Spleen (tissue), 11 donors: ENCODE measurements at regions not wholly inside any gene's neighbourhood (a gene's known extent, or its start where the extent isn't known, plus 50 kb on each side); places are given as distances from the start of the nearest gene placed in this dataset.

Experiments used
- DNase-seq: peaks from one replicate; pipeline ENCODE4 v3.0.0-alpha.2; 2020
- H3K27ac ChIP-seq, 8 donors: fragments of 200-600 bp; sonication (generic) in 7 of 8; 1 replicate in 4 of 8; 2 replicates in 4 of 8; pipeline versions ENCODE4 v1.5.0 to v1.8.0; 2016 to 2021; ENCODE audit warnings: inconsistent platforms in 4 of 8, mild to moderate bottlenecking in 4 of 8, moderate library complexity in 1 of 8
- H3K27me3 ChIP-seq, 7 donors: fragments of 200-600 bp; sonication (generic) in 6 of 7; replicated peaks in 1 of 7; 1 replicate in 4 of 7; 2 replicates in 3 of 7; pipeline versions ENCODE4 v1.5.0 to v1.8.0; 2016 to 2021; ENCODE audit warnings: inconsistent platforms in 3 of 7, mild to moderate bottlenecking in 1 of 7
- H3K36me3 ChIP-seq, 6 donors: fragments of 200-600 bp; sonication (generic) in 5 of 6; 1 replicate in 4 of 6; 2 replicates in 2 of 6; pipeline versions ENCODE4 v1.5.0 to v1.8.0; 2016 to 2021; ENCODE audit warnings: inconsistent platforms in 2 of 6
- H3K4me1 ChIP-seq, 6 donors: fragments of 200-600 bp; sonication (generic) in 5 of 6; 1 replicate in 3 of 6; 2 replicates in 3 of 6; pipeline versions ENCODE4 v1.5.0 to v1.8.0; 2016 to 2021; ENCODE audit warnings: inconsistent platforms in 3 of 6
- H3K4me3 ChIP-seq, 8 donors: fragments of 200-600 bp; sonication (generic) in 7 of 8; 1 replicate in 4 of 8; 2 replicates in 4 of 8; pipeline versions ENCODE4 v1.5.0 to v1.8.0; 2016 to 2021; ENCODE audit warnings: inconsistent platforms in 4 of 8, mild to moderate bottlenecking in 4 of 8, moderate library complexity in 2 of 8
- H3K9me3 ChIP-seq, 8 donors: fragments of 200-600 bp; sonication (generic) in 7 of 8; 1 replicate in 4 of 8; 2 replicates in 4 of 8; pipeline versions ENCODE4 v1.5.0 to v1.8.0; 2016 to 2021; ENCODE audit warnings: inconsistent platforms in 4 of 8
- POLR2A ChIP-seq, 3 donors: fragments of 450-650 bp; IDR thresholded peaks; one replicate each; pipeline ENCODE4 v1.5.1; 2017; ENCODE audit warnings: antibody characterized with exemption in 3 of 3, mild to moderate bottlenecking in 1 of 3
- POLR2AphosphoS5 ChIP-seq, 3 donors: sonication (generic); formaldehyde crosslinking; IDR thresholded peaks; one replicate each; pipeline ENCODE4 v1.5.1; 2017; ENCODE audit warnings: antibody characterized with exemption in 3 of 3
- WGBS, 5 donors: extraction: QIAGEN DNeasy Blood & Tissue Kit in 3 of 5; methylation state at CpG; one replicate each; pipeline versions ENCODE4 v1.1.5 to v1.1.7; 2013 to 2018; 5-methylcytosine and 5-hydroxymethylcytosine counted together
- intact Hi-C: fragments of 100-400 bp; cut with DNase I; formaldehyde crosslinking; loops from one replicate; pipeline ENCODE4 v1.15.0; 2023; ENCODE audit warnings: low total_unique reads
- TF ChIP-seq, protein P1 (sequence below), 11 experiments: fragments of 200-600 bp in 7 of 11; fragments of 450-650 bp in 4 of 11; sonication (generic) in 4 of 11; IDR thresholded peaks in 8 of 11; conservative IDR thresholded peaks in 3 of 11; 1 replicate in 7 of 11; 2 replicates in 4 of 11; pipeline versions ENCODE4 v1.4.0 to v1.8.0; 2016 to 2021; ENCODE audit warnings: antibody characterized with exemption in 11 of 11, inconsistent platforms in 4 of 11, mild to moderate bottlenecking in 1 of 11
- donor health status: healthy with polysubstance abuse.
- donor health status: DM: no; HTN: no; CAD: no; lungs with moderate emphysema.
- donor health status: DM: no; HTN: no; CAD: no.
- donor health status: Bipolar disorder and iron deficiency.
- donor health status: healthy.
- donor health status: DM: no; HTN: no; CAD: no.
- donor health status: DM: yes; HTN: yes; CAD: no.

DNA sequence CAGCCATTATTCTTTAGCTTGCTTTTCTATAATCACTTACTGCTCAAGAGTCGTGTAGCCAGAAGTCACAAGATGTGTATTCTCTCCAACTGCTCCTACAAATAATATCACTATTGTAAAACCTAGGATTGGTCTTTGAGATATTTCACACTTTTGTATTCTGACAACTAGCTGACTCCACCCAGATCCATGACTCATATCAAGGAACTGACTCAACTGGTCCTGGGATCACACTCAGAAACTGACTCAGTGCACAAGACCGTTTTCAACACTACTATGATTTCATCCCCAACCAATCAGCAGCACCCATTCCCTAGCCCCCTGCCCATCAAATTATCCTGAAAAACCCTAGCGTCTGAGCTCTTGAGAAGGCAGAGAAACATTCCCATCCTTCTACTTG lies 56.5 kb upstream of the ORC5 start:
- Histone ChIP-seq H3K36me3 (no peaks in the 10 kb centered on the region), H3K27me3 (peaks cover 0 to 3% (median 0%) of the 10 kb centered on the region in 7 donors), H3K27ac (no peak overlapping the region), H3K9me3 (peaks cover 0 to 30% (median 22%) of the 10 kb centered on the region in 8 donors), H3K4me3 (no peak overlapping the region), H3K4me1 (no peaks in the 10 kb centered on the region)
- no peak for DNase-seq
- WGBS, 5 donors: 69 to 82% (median 78%) methylated on average over 3 of the region's 3 CpGs
- TF ChIP-seq POLR2A (IDR thresholded peaks at IDR 0.05) (no peak), POLR2AphosphoS5 (IDR thresholded peaks at IDR 0.05) (no peak)
- TF ChIP-seq, protein P1, sequence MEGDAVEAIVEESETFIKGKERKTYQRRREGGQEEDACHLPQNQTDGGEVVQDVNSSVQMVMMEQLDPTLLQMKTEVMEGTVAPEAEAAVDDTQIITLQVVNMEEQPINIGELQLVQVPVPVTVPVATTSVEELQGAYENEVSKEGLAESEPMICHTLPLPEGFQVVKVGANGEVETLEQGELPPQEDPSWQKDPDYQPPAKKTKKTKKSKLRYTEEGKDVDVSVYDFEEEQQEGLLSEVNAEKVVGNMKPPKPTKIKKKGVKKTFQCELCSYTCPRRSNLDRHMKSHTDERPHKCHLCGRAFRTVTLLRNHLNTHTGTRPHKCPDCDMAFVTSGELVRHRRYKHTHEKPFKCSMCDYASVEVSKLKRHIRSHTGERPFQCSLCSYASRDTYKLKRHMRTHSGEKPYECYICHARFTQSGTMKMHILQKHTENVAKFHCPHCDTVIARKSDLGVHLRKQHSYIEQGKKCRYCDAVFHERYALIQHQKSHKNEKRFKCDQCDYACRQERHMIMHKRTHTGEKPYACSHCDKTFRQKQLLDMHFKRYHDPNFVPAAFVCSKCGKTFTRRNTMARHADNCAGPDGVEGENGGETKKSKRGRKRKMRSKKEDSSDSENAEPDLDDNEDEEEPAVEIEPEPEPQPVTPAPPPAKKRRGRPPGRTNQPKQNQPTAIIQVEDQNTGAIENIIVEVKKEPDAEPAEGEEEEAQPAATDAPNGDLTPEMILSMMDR (IDR thresholded peaks at IDR 0.05 in 8 of 11, conservative IDR thresholded peaks at IDR 0.05 in 3 of 11): no peak
- intact Hi-C loops: no loop called here

DNA sequence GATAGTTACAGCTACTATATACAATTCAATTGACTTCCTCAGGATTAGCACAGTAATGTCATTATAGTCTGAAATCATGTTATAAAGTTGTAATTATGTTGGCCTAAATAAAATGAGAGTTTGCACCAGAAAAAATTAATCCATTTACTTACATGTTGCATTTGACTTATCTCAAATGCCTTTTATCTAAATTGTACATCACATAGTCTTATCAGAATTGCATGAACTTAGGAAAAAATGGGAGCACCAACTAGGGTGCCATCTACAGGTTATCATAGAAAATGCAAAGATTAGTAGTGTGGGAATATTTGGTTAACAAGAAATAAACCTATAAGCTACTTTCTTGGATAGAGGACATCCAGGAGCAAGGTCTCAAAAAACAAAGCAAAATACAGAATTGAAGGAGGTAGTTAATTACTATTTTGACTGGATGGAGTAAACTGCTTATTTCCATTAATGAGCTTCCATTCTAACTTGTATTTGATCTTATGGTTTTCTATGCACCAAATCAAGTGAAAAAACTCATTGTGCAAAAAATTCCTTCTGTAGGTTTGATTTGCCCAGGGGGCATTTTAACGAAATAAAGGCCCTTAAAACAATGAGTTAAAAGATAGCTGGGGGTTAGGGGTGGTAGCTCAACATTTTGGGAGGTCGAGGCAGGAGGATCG lies 60.0 kb upstream of the ORC5 start:
- no peak for DNase-seq
- Histone ChIP-seq H3K36me3 (no peaks in the 10 kb centered on the region), H3K27me3 (peaks cover 0 to 17% (median 0%) of the 10 kb centered on the region in 7 donors), H3K4me1 (no peaks in the 10 kb centered on the region), H3K27ac (no peak overlapping the region), H3K9me3 (peaks cover 0 to 24% (median 18%) of the 10 kb centered on the region in 8 donors), H3K4me3 (no peak overlapping the region)
- 46 to 60% (median 54%) methylated on average over 3 of the region's 3 CpGs for WGBS, 5 donors
- intact Hi-C loops: no loop called here
- TF ChIP-seq POLR2AphosphoS5 (IDR thresholded peaks at IDR 0.05): no peak
- TF ChIP-seq, protein P1 (IDR thresholded peaks at IDR 0.05 in 8 of 11, conservative IDR thresholded peaks at IDR 0.05 in 3 of 11): peak in 7 of 11 experiments; percentile 6 to 37 (median 20)
- no peak for TF ChIP-seq POLR2A (IDR thresholded peaks at IDR 0.05)

DNA sequence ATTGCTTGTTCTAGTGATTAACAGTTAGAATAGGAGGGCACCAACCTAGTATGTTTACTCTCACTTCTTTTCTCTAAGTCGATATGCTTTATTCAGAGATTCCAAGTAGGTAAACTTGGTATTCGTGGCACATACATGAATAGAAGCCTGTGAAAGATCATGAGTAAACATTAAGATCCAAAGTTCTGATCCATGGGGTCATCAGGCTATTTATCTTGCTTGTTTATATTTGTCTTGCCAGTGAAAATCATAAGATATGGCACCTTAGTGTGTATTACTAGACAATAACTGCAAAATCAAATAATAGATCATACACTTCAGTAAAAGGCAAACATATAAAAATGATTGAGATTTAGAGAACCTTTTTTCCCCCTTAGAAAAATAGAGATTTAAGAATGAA lies 56.5 kb upstream of the LHFPL3 start:
- no peak for DNase-seq
- intact Hi-C loops: no loop called here
- WGBS, 5 donors: 65 to 80% (median 67%) methylated on average over 2 of the region's 2 CpGs
- H3K27ac ChIP-seq: no peak overlapping the region
- TF ChIP-seq POLR2A (IDR thresholded peaks at IDR 0.05) (no peak), POLR2AphosphoS5 (IDR thresholded peaks at IDR 0.05) (no peak)
- TF ChIP-seq, protein P1 (IDR thresholded peaks at IDR 0.05 in 8 of 11, conservative IDR thresholded peaks at IDR 0.05 in 3 of 11): no peak
- H3K9me3 ChIP-seq: peaks cover 0 to 8% (median 2%) of the 10 kb centered on the region in 8 donors
- H3K4me3 ChIP-seq: no peak overlapping the region
- H3K27me3 ChIP-seq: peaks cover 0 to 17% (median 0%) of the 10 kb centered on the region in 7 donors
- H3K36me3 ChIP-seq: no peaks in the 10 kb centered on the region
- no peaks in the 10 kb centered on the region for H3K4me1 ChIP-seq

DNA sequence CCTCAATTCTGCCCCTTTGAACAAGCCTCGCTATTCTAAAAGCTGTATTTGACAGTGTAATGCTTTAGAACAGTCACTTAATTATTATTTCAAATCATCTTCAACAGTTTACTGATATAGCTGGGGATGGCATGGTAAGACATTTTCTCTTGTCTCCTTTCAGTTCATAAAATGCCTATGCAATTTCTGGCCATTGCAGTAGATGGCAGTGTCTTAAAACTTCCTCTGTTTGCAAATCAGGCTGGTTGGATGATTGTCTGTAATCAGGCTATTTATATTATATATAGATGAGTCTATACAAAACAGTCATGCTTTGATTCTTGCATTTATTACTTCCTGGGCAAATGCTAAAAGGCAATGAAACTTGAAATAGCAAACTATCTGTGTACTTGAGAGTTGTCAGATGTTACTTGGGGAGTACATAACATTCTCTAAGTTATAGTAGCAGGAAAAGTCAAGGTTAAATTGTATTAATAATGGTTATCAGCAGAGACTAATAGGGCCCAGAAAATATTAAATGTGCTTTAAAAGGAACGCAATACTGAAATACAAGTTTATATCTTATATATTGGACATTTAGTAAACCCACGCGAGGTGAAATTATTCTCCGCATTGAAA lies 55.5 kb upstream of the LHFPL3 start:
- Histone ChIP-seq H3K4me1 (no peaks in the 10 kb centered on the region), H3K9me3 (peaks cover 0 to 8% (median 2%) of the 10 kb centered on the region in 8 donors), H3K4me3 (no peak overlapping the region), H3K36me3 (no peaks in the 10 kb centered on the region), H3K27me3 (peaks cover 0 to 17% (median 0%) of the 10 kb centered on the region in 7 donors), H3K27ac (no peak overlapping the region)
- DNase-seq: no peak
- intact Hi-C loops: no loop called here
- TF ChIP-seq, protein P1 (IDR thresholded peaks at IDR 0.05 in 8 of 11, conservative IDR thresholded peaks at IDR 0.05 in 3 of 11): peak in 4 of 11 experiments; percentile 13 to 38 (median 28)
- no peak for TF ChIP-seq POLR2A (IDR thresholded peaks at IDR 0.05)
- 84 to 92% (median 90%) methylated on average over 5 of the region's 5 CpGs for WGBS, 5 donors
